DND-41 (cell line): ENCODE measurements at regions not wholly inside any gene's neighbourhood (a gene's known extent, or its start where the extent isn't known, plus 50 kb on each side); places are given as distances from the start of the nearest gene placed in this dataset.

ENCODE experiments used
- ATAC-seq: fragments of 200-7000 bp; cut with Tn5 transposase; 3 replicates; pipeline ENCODE4 v1.9.1; 2021; ENCODE audit warnings: low read depth; ENCODE audit not compliant: insufficient read depth
- DNase-seq: peaks from one replicate; pipeline ENCODE4 v3.0.0-alpha.2; 2020
- H2AFZ ChIP-seq: 2 replicates; pipeline ENCODE4 v1.6.0; 2012; ENCODE audit warnings: low read depth, low read length
- H3K27ac ChIP-seq: 2 replicates; pipeline ENCODE4 v1.5.1; 2012; ENCODE audit warnings: low read length, inconsistent platforms
- H3K27me3 ChIP-seq: fragments of 200-600 bp; sonication (generic); 2 replicates; pipeline ENCODE4 v1.6.0; 2012; ENCODE audit warnings: low read length, mild to moderate bottlenecking, inconsistent platforms; ENCODE audit not compliant: insufficient read depth, poor library complexity
- H3K36me3 ChIP-seq: 2 replicates; pipeline ENCODE4 v1.5.1; 2012; ENCODE audit warnings: low read length, inconsistent platforms; ENCODE audit not compliant: insufficient read depth
- H3K4me1 ChIP-seq: 2 replicates; pipeline ENCODE4 v1.5.1; 2012; ENCODE audit warnings: mild to moderate bottlenecking, low read length; ENCODE audit not compliant: insufficient read depth
- H3K4me2 ChIP-seq: 2 replicates; pipeline ENCODE4 v1.6.0; 2012; ENCODE audit warnings: mild to moderate bottlenecking, moderate library complexity, low read length, inconsistent platforms; ENCODE audit not compliant: insufficient read depth
- H3K4me3 ChIP-seq, 2 experiments: fragments of 200-600 bp in 1 of 2; shearing (Covaris generic) in 1 of 2; 2 replicates each; pipeline ENCODE4 v1.5.1; 2012 to 2016; ENCODE audit warnings: inconsistent platforms in 2 of 2, low read length in 2 of 2, mild to moderate bottlenecking in 2 of 2, low read depth in 1 of 2, moderate library complexity in 1 of 2
- H3K79me2 ChIP-seq: 2 replicates; pipeline ENCODE4 v1.6.0; 2012; ENCODE audit warnings: low read length, inconsistent platforms; ENCODE audit not compliant: insufficient read depth
- H3K9ac ChIP-seq: 2 replicates; pipeline ENCODE4 v1.6.0; 2012; ENCODE audit warnings: low read depth, mild to moderate bottlenecking, inconsistent platforms, low read length, moderate library complexity
- H3K9me3 ChIP-seq: 2 replicates; pipeline ENCODE4 v1.5.1; 2012; ENCODE audit warnings: low read length, moderate library complexity, mild to moderate bottlenecking, inconsistent platforms; ENCODE audit not compliant: insufficient read depth, severe bottlenecking
- H4K20me1 ChIP-seq: 2 replicates; pipeline ENCODE4 v1.6.0; 2012; ENCODE audit warnings: low read length; ENCODE audit not compliant: insufficient read depth
- EZH2 ChIP-seq: IDR thresholded peaks from 3 replicates; pipeline ENCODE4 v1.6.1; 2012; ENCODE audit warnings: borderline replicate concordance, low read depth, mild to moderate bottlenecking, moderate library complexity, low read length, inconsistent platforms; ENCODE audit not compliant: severe bottlenecking
- TF ChIP-seq, protein P1 (sequence below): IDR thresholded peaks from 2 replicates; pipeline ENCODE4 v1.5.1; 2012; ENCODE audit warnings: borderline replicate concordance, low read length, moderate library complexity, mild to moderate bottlenecking; ENCODE audit not compliant: poor library complexity, severe bottlenecking; ENCODE audit errors: extremely low read depth

- Histone ChIP-seq H3K27ac (no peak overlapping the region), H3K4me2 (no peak overlapping the region), H3K9ac (no peak overlapping the region), H3K9me3 (no peaks in the 10 kb centered on the region), H3K79me2 (no peaks in the 10 kb centered on the region), H3K4me1 (no peaks in the 10 kb centered on the region), H3K4me3 (no peak overlapping the region), H3K27me3 (no peaks in the 10 kb centered on the region), H3K36me3 (no peaks in the 10 kb centered on the region), H2AFZ (no peak overlapping the region), H4K20me1 (no peaks in the 10 kb centered on the region)
- DNase-seq (no peak), ATAC-seq (no peak)
- TF ChIP-seq EZH2 = no peak
- TF ChIP-seq, protein P1, sequence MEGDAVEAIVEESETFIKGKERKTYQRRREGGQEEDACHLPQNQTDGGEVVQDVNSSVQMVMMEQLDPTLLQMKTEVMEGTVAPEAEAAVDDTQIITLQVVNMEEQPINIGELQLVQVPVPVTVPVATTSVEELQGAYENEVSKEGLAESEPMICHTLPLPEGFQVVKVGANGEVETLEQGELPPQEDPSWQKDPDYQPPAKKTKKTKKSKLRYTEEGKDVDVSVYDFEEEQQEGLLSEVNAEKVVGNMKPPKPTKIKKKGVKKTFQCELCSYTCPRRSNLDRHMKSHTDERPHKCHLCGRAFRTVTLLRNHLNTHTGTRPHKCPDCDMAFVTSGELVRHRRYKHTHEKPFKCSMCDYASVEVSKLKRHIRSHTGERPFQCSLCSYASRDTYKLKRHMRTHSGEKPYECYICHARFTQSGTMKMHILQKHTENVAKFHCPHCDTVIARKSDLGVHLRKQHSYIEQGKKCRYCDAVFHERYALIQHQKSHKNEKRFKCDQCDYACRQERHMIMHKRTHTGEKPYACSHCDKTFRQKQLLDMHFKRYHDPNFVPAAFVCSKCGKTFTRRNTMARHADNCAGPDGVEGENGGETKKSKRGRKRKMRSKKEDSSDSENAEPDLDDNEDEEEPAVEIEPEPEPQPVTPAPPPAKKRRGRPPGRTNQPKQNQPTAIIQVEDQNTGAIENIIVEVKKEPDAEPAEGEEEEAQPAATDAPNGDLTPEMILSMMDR = no peak
Measured at GRCh38 chr15:70358871-70359647, 261.3 kb upstream of the TLE3 start.

DNA sequence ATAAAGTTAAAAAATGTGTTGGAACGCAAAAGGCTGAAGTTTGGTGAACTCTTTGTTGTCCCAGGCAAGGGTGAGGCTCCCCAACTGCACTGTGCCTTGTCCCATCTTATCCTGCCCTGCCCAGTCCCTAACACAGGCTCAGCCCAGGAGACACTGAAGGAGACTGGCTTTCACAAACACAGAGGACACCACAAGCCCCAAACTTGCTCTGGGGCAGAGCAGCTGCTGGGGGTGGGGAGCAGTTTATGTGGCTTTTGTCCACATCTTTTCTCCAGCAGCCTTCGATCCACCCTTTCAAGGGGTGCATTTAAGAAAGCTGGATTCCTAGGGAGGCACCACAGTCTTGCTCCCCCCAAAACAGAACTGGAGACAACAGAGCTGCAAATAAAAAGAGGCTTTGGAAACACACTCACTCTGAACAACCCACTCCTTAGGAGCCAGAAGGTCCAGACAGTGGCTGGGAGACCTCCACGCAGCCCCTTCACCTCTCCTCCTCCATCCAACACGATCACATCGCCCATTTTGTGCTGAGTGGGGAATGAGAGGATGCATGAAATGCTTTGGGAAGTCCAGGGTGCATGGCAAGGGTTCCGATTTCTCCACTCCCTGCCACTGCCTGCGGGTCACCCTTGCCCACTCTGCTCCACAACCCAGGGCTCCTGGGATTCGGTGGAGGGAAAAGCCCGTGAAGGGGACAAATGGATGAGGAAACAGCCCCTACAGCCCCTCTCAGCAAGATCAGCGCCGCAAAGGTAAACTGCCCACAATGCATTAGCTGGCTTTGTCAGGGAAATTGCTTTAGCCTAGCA is 260.5 kb upstream of the TLE3 start:
- Histone ChIP-seq H3K27me3 (no peaks in the 10 kb centered on the region), H3K9ac (no peak overlapping the region), H3K27ac (no peak overlapping the region), H3K36me3 (no peaks in the 10 kb centered on the region), H4K20me1 (no peaks in the 10 kb centered on the region), H3K4me3 (no peak overlapping the region), H3K4me1 (no peaks in the 10 kb centered on the region), H3K79me2 (no peaks in the 10 kb centered on the region), H3K9me3 (no peaks in the 10 kb centered on the region), H2AFZ (no peak overlapping the region), H3K4me2 (no peak overlapping the region)
- TF ChIP-seq, protein P1 = no peak
- no peak for TF ChIP-seq EZH2
- DNase-seq (no peak), ATAC-seq (no peak)

DNA sequence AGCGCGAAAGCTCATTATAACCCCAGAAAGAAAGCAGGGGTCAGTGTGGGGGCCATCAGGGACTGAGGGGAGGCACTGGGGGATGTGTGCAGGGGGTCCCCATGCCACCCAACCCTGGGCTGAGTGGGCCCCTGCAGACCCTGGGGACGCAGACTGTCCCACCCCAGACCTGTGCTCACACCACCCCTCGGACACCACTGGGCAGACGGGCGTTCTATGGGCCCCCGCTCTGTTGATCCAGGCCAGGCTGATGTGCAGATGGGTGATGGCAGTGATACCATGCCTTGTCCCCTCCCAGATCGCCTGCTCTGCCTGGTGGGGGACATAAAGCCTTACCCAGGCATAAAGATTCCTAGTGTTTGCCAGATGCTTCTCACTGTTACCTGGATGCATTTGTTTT is 259.7 kb upstream of the TLE3 start:
- H3K4me2 ChIP-seq = no peak overlapping the region
- no peaks in the 10 kb centered on the region for H4K20me1 ChIP-seq
- H3K27ac ChIP-seq = no peak overlapping the region
- H3K36me3 ChIP-seq = no peaks in the 10 kb centered on the region
- TF ChIP-seq, protein P1 = no peak
- no peak for TF ChIP-seq EZH2
- no peaks in the 10 kb centered on the region for H3K9me3 ChIP-seq
- no peaks in the 10 kb centered on the region for H3K27me3 ChIP-seq
- DNase-seq = no peak
- H3K4me3 ChIP-seq = no peak overlapping the region
- H3K9ac ChIP-seq = no peak overlapping the region
- no peak overlapping the region for H2AFZ ChIP-seq
- H3K79me2 ChIP-seq = no peaks in the 10 kb centered on the region
- H3K4me1 ChIP-seq = no peaks in the 10 kb centered on the region
- ATAC-seq = no peak
